ENCODE measurements at regions not wholly inside any gene's neighbourhood (a gene's known extent, or its start where the extent isn't known, plus 50 kb on each side); places are given as distances from the start of the nearest gene placed in this dataset.
A peak's percentile ranks its signal among the peaks of the same experiment; 100 is the strongest.

- no peak for DNase-seq (ENCODE audit: low spot score)
These were observed 283.1 kb downstream of the HLX start for GRCh38 chr1:221162352-221162751.

DNA sequence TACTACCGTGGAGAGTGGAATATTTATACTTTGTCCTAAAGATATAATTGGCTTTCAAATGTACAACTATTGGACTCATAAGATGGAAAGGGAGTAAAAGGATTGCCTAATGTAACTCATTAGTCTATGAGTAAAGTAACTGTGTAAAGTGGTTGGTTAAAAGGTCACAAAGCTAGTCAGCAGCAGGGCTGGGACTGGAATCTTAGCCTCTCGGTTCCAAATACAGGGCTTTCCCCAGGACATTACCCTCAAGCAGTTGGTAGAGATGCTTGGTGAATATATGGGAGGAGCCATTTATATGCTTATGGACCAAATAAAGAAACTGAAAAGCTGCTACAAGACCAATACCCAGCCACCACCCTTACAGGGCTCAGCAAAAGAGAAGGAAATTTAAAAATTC, 283.7 kb downstream of the HLX start:
- DNase-seq (ENCODE audit: low spot score) = no peak

- DNase-seq (ENCODE audit: low spot score) = no peak
These were observed 284.8 kb downstream of the HLX start for GRCh38 chr1:221164029-221164428.

GRCh38 chr1:221164951-221165838, 286.0 kb downstream of the HLX start:
- DNase-seq (ENCODE audit: low spot score) = no peak

DNA sequence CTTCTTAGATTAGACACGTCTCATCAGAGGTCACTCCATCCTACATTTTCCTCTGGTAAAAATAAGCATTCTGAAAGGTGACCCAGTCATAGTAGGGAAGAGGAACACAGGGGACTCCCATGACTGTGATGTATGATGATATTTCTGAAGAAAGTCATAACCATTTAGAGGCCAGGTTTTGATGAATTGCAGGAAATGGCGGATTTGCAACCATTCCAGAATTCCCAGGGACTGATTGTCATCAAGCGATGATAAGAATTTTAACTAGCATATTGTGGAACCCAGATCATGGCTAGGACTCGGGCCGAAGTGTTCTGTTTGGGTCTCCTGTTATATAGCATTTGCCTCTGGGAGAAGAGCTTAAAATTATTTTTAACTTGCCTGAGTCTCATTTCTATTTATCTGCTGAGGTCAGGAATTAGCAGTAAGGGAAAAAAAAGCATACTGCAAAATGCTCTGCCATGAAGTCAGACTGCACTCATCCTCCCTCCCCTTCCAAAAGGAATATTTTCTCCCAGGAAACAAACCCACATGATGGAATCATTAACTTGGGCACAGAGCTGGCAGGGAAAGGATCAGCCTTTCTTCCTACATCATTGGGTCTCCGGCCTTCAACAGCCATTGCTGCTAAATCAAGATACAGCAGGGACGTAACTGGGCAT, 286.7 kb downstream of the HLX start:
- DNase-seq (ENCODE audit: low spot score) = no peak

GRCh38 chr1:221166559-221167318, 287.5 kb downstream of the HLX start:
- DNase-seq (ENCODE audit: low spot score) = no peak

DNA sequence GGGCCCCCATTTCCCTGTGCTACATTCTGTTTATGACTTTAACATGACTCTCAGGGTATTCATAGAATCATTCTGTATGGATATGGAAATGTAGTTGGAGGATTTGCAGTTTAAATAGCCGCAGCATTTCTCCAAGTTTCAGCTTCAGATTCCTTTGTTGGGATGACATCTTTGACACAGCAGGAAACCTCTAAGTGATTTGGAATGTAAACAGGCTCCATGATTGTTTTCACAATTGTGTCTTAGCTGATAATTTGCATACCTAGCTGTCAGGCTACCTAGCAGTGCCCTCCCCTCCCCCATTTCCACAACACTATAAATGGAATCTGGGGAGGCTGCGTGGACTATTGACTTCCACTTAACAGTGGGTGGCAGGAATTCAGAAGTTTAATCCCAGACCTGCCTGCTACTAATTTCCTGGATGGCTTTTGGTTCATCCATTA, 290.2 kb downstream of the HLX start:
- DNase-seq (ENCODE audit: low spot score) = no peak

DNA sequence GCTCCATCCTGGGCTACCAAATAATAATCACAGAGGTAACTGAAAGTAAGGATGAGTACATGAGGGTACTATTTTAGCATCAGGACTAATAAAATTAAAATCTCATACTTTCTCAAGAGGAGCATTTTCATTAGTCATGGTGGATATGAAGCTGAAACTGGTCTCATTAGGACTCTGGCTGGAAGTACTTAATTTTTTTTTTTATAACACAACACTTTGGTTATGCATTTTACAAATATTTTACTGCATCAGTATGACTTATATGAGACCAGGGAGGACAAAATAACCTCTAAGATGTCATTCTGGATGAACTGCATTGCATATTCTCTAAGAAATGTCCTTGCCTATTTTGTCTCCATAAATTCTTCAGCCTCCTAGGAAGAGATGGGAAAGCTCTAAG, 290.9 kb downstream of the HLX start:
- DNase-seq (ENCODE audit: low spot score) = no peak

DNA sequence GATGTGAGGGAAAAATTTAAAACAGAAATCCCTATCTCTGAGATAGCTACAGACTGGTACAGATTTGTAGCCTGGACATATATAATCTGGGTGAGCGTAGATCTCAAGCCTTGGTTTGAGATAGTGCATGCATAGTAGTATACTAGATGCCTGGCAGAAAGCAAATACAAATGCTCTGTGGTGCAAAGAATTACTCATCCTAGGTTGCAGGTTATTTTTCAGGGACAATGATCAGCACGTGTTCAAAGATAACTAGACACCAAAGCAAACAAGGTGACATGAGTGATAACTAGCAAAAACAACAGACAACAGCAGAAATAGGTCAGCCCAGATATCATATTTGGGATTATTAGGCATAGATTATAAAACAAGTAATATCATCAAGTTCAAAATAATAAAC, 292.5 kb downstream of the HLX start:
- DNase-seq (ENCODE audit: low spot score) = no peak

DNA sequence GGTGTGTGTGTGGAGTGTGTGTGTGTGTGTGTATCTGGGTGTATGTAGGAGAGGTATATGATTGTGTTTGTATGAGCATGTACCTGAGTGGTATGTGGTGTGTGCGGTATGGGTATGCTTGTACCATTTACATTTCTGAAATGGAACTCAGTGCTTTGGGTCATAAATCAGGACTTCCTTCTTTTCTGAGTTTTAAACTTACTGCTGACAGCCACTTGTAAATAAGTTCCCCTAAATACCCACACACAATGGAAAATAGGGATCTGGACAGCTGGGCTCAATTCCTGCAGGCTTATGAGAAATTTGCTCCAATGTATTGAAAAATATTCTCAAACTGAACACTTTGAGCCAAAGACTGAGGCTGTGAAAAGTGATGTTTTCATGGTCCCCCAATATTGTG, 293.6 kb downstream of the HLX start:
- no peak for DNase-seq (ENCODE audit: low spot score)

GRCh38 chr1:221174330-221174993, 295.2 kb downstream of the HLX start:
- no peak for DNase-seq (ENCODE audit: low spot score)

DNA sequence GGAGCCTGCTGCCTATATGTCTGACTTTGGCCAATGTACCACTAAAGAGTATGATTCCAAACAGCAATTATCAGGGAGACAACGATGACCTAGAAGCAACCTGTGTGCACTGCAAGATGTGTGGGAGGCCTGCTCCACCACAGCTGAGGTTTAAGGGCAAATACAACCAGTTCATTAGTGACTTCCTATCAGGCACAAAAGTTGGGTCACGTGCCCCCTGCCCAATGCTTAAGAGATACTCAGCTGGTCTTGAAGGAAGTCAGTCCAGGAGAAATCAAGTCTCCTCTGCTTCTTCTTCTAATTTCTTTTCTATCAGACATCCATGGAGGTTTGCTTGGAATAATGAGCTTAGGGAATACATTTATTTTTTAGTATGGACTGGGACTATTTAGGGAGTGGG, 296.0 kb downstream of the HLX start:
- no peak for DNase-seq (ENCODE audit: low spot score)

DNA sequence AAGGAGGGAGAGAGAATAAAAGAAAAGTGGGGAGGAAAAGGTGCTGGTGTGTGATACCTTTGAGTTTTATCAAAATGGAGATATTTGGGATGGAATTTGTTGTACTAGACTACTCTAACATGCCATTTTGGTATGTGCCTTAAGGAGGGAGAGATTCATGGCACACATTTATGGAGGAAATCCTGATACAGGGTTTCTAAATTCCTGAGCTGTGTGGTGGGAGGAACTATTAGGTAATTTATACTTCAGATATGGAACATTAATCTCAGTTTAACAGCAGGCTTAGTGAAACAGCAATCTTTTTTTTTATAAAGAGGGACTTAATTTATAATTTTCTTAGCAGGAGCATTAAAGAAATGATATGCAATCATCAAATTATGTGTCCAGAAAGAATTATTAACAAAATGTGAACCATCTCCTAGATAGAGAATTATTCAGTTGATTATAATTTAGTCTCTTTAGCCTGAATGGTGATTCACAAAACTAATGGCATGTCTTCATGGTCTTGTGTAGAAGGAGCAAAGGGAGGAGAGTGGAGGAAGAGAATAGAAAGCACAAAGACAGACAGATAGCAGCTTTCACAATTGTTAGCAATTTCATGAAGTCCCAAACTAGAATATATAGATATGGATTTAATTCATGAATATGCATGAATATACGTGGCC, 301.6 kb downstream of the HLX start:
- no peak for DNase-seq (ENCODE audit: low spot score)

GRCh38 chr1:221182791-221183533, 303.7 kb downstream of the HLX start:
- DNase-seq (ENCODE audit: low spot score) = peak; percentile 4

DNA sequence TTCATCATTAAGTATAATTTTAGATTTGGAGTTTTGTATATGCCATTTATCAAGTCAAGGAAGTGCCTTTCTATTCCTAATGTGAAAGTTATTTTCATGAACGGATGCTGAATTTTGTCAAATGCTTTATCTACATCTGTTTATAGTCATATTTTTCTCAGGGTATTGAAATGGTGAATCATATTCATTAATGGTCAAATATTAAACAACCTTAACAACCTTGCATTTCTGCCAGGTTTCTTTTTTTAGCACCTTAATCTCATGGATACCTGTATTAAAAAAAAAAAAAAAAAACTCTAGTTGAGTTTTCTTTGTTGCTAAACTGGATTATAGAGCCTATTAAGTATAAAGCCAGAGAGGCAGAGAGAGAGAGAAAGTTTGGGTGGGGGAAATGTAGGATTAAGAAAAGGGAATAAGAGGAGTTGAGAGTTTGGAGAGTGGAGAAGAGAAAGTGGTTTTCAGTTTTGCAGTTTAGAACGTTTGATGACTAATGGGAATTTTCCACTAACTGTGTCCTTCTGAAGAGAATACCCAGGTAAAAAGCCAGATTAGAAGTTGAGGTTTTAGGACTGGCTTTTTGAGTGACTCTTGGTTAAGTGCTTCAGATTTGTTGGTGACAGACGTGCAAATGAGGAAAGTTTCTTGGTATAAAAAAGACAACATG, 305.0 kb downstream of the HLX start:
- no peak for DNase-seq (ENCODE audit: low spot score)

- no peak for DNase-seq (ENCODE audit: low spot score)
These were observed 307.9 kb downstream of the HLX start for GRCh38 chr1:221187174-221187573.

DNA sequence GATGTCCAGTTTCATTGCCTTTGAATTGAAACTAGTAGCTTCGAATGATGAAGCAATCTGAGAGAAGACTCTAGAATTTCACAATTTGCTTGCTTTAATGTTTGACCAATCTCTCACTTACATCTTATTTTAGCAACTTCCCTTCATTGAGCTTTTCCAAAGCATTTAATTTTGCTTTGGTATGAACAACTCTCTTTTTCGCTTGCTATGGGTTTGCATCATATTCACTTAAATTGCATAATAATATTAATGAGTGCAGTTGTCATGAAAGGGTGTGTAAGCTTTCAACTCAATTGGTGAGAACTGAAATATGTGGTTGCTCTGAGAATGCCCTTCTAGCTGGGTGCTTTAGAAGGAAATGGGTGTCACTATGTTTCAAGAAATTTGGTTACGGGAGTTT, 309.2 kb downstream of the HLX start:
- DNase-seq (ENCODE audit: low spot score) = no peak

- DNase-seq (ENCODE audit: low spot score) = no peak
These were observed 311.0 kb downstream of the HLX start for GRCh38 chr1:221190249-221190648.

GRCh38 chr1:221192055-221192454, 312.8 kb downstream of the HLX start:
- DNase-seq (ENCODE audit: low spot score) = no peak

- DNase-seq (ENCODE audit: low spot score) = no peak
These were observed 321.2 kb downstream of the HLX start for GRCh38 chr1:221200464-221200863.

All from RKO (cell line).